Astrocyte of the cerebellum (primary cell): ENCODE measurements at regions not wholly inside any gene's neighbourhood (a gene's known extent, or its start where the extent isn't known, plus 50 kb on each side); places are given as distances from the start of the nearest gene placed in this dataset.

Experiments
- DNase-seq: peaks from one replicate; pipeline ENCODE4 v3.0.0-alpha.2; 2011; ENCODE audit warnings: low read depth
- H3K4me3 ChIP-seq: 2 replicates; pipeline ENCODE4 v1.5.1; 2011; ENCODE audit warnings: mild to moderate bottlenecking, low read depth, low read length, moderate library complexity
- in situ Hi-C: cut with HindIII; loops from 2 replicates; pipeline ENCODE4 v1.10.0; 2017; ENCODE audit warnings: low sequenced_read_pairs
- TF ChIP-seq, protein P1 (sequence below): IDR thresholded peaks from 2 replicates; pipeline ENCODE4 v1.5.1; 2012; ENCODE audit warnings: low read length, low read depth, moderate library complexity, mild to moderate bottlenecking; ENCODE audit errors: missing control alignments

DNA sequence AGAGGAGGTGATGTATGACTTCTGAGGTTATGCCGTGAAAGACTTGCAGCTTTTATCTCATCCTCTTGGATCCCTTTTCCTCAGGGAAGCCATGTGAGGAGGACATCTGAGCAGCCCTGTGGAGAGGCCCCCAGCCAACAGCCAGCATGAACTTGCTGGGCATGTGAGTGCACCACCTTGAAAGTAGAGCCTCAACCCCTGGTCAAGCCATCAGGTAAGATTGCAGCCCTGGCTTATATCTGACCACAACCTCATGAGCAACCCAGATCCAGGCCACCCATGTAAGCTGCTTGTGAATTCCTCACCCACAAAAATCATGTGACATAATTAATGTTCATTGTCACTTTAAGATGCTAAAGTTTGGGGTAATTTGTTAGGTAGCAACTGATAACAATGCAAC lies 121.0 kb downstream of the MIAT start:
- DNase-seq, result no peak
- in situ Hi-C loops, result no loop called here
- no peak overlapping the region for H3K4me3 ChIP-seq
- TF ChIP-seq, protein P1, sequence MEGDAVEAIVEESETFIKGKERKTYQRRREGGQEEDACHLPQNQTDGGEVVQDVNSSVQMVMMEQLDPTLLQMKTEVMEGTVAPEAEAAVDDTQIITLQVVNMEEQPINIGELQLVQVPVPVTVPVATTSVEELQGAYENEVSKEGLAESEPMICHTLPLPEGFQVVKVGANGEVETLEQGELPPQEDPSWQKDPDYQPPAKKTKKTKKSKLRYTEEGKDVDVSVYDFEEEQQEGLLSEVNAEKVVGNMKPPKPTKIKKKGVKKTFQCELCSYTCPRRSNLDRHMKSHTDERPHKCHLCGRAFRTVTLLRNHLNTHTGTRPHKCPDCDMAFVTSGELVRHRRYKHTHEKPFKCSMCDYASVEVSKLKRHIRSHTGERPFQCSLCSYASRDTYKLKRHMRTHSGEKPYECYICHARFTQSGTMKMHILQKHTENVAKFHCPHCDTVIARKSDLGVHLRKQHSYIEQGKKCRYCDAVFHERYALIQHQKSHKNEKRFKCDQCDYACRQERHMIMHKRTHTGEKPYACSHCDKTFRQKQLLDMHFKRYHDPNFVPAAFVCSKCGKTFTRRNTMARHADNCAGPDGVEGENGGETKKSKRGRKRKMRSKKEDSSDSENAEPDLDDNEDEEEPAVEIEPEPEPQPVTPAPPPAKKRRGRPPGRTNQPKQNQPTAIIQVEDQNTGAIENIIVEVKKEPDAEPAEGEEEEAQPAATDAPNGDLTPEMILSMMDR, result no peak

DNA sequence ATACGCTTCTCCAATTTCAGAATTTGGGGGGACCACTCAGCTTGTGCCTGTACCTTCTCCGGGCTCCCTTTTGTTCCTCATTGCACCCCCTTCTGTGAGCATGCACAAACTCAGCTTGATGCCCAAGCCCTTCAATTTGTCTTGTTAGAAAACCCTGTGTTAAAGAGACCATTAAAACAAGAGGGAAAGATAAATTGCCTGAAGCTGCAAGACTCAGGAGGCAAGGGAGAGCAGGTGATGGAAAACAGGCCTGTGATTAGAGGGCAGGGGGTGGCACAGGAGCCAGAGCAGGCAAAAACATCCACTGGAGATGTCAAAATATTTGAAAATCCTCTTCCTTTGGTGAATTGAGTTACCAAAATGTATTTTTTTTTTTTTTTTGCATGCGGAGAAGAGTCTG lies 121.7 kb downstream of the MIAT start:
- TF ChIP-seq, protein P1, result no peak
- DNase-seq, result no peak
- H3K4me3 ChIP-seq, result no peak overlapping the region
- in situ Hi-C loops, result no loop called here

DNA sequence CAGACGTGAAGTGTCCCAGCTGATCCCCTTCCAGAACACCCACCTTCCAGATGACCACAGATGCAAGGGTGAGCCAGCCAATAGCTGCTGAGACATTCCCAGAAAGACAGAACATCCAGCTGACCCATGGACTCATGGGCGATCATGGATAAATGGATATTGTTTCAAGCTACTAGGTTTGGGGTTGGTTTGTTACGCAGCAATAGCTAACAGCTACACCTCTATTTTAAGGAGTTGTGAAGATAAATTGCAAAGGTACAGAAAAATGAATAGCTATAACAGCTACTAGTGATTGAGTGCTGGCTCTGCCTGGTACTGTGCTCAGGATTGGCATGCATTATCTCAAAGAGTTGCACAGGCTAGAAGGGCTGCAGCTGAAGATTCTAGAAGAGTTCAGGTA lies 122.5 kb downstream of the MIAT start:
- no peak for DNase-seq
- in situ Hi-C loops, result no loop called here
- TF ChIP-seq, protein P1, result no peak
- no peak overlapping the region for H3K4me3 ChIP-seq

DNA sequence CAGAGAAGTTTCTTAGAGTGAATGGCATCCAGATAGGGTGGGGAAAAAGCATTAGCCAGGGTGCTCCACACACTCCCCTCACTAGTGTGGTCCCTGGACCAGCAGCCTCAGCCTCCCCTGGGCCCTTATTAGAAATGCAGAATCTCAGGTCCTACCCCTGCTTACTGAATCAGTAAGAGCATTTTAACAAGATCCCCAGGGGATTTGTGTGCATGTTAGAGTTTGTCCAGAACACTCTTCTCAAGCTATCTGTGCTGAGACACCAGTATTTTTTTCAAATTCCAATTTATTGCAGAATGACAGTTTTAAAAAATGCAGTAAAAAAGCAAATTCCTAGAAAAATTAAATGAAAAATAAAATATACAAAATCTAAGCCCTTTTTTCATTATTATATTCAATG lies 123.1 kb downstream of the MIAT start:
- H3K4me3 ChIP-seq, result no peak overlapping the region
- TF ChIP-seq, protein P1, result no peak
- in situ Hi-C loops, result no loop called here
- no peak for DNase-seq

DNA sequence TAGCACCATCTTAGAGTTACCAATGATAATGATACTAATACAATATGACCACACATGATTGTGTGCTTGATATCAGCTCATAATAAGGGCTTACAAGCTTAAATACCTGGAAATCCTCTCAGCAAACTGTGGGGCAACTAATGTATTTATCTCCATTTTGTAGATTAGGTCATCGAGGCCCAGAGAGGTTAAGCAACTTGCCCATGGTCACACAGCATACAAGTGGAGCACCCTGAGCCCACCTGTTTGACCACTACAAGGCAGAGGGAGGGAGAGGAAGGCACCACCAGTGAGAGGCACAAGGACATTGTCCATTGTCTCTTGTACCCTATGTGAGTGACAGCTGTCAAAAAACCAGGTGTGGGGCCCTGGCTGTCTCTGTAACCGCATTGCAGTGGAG lies 123.7 kb downstream of the MIAT start:
- in situ Hi-C loops, result no loop called here
- H3K4me3 ChIP-seq, result no peak overlapping the region
- no peak for DNase-seq

DNA sequence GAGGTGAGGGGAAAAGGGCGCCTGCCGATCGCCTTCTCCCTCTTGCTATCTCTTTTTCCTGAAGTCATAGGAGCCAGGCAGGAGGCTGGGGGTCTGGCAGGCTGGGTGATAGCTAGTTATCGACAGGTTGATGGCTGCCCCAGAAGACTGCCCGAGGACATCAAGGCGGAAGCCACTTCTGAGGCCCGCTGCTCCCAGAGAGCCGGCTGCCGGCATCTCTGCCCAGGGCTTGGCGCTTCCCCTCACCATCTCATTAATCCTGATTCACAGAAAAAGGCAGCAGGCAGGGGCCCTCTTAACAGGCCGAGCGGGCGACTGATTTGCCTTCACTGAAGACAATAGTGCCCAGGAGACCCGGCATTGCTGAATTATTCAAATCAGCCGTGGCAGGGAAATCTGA lies 124.2 kb downstream of the MIAT start:
- H3K4me3 ChIP-seq, result no peak overlapping the region
- in situ Hi-C loops, result no loop called here
- TF ChIP-seq, protein P1, result no peak
- DNase-seq, result no peak

More for the DNA sequence above, 123.7 kb downstream of the MIAT start:
- TF ChIP-seq, protein P1, result no peak

DNA sequence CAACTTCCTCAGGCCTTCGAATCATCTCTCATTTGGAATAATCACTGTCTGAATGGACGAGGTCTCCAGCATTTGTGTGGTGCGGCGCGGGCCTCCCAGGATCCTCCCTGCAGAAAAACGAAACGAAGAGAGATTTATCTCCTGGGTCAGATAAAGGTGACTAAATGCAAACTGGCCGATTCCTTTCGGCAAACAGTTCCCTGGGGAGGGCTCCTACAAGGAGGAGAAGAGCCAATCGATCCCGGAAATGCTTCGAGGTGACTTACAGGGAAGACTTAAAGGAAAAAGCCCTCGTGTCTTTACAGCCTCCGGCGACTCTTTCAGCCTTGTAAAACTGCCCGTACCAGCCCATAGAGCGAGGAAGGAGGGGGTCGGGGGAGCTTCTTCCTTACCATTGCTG lies 126.5 kb downstream of the MIAT start:
- no peak overlapping the region for H3K4me3 ChIP-seq
- DNase-seq, result no peak
- in situ Hi-C loops, result no loop called here
- TF ChIP-seq, protein P1, result no peak
